H1 (cell line): ENCODE measurements at regions not wholly inside any gene's neighbourhood (a gene's known extent, or its start where the extent isn't known, plus 50 kb on each side); places are given as distances from the start of the nearest gene placed in this dataset.

ENCODE experiments used
- CTCF ChIA-PET: fragments of 300-600 bp; sonication (Branson Sonifier 250); formaldehyde crosslinking; loops from one replicate; lab custom pipeline; 2021; ENCODE audit not compliant: partially characterized antibody; lab: Charles Lee
- POLR2A ChIA-PET: fragments of 300-600 bp; sonication (Branson Sonifier 250); formaldehyde crosslinking; loops from one replicate; lab custom pipeline; 2021; ENCODE audit warnings: inconsistent platforms; ENCODE audit not compliant: partially characterized antibody; lab: Charles Lee
- DNase-seq, 2 experiments: peaks; one replicate each; pipeline versions ENCODE4 v3.0.0 to v3.0.0-alpha.2; 2010 to 2022; ENCODE audit warnings: low spot score in 2 of 2, low read depth in 1 of 2, mixed read lengths in 1 of 2
- FAIRE-seq: peaks from 2 replicates; lab custom pipeline; 2011; peaks lifted over from hg19 to GRCh38; lab: Jason Lieb, UNC
- H2AFZ ChIP-seq: 2 replicates; pipeline ENCODE4 v1.8.1; 2012; ENCODE audit warnings: low read length, inconsistent platforms
- H2AK5ac ChIP-seq: 2 replicates; pipeline ENCODE4 v1.6.1; 2013; ENCODE audit warnings: low read depth, low read length
- H2BK120ac ChIP-seq: replicated peaks from 2 replicates; pipeline ENCODE3; 2013; ENCODE audit warnings: low read depth, low read length, inconsistent platforms
- H2BK12ac ChIP-seq: 2 replicates; pipeline ENCODE4 v1.6.1; 2013; ENCODE audit warnings: low read depth, low read length
- H2BK15ac ChIP-seq: 2 replicates; pipeline ENCODE4 v1.6.1; 2013; ENCODE audit warnings: low read length
- H2BK20ac ChIP-seq: 2 replicates; pipeline ENCODE4 v1.6.1; 2013; ENCODE audit warnings: low read length
- H2BK5ac ChIP-seq: 2 replicates; pipeline ENCODE4 v1.6.1; 2013; ENCODE audit warnings: low read depth, low read length
- H3K14ac ChIP-seq: 2 replicates; pipeline ENCODE4 v1.6.1; 2013; ENCODE audit warnings: inconsistent platforms; ENCODE audit not compliant: insufficient read length
- H3K18ac ChIP-seq: 2 replicates; pipeline ENCODE4 v1.6.1; 2013; ENCODE audit warnings: low read length; ENCODE audit errors: extremely low read depth
- H3K23ac ChIP-seq: 2 replicates; pipeline ENCODE4 v1.6.1; 2013; ENCODE audit warnings: inconsistent platforms; ENCODE audit not compliant: insufficient read length
- H3K23me2 ChIP-seq: 2 replicates; pipeline ENCODE4 v1.6.1; 2013; ENCODE audit warnings: low read depth, low read length
- H3K27ac ChIP-seq: 2 replicates; pipeline ENCODE4 v1.6.1; 2011; ENCODE audit warnings: low read depth, low read length, inconsistent platforms
- H3K27me3 ChIP-seq, 4 experiments: replicated peaks in 1 of 4; 1 replicate in 1 of 4; 2 replicates in 3 of 4; pipeline versions ENCODE4 v1.6.1 to v1.8.1; 2011 to 2013; ENCODE audit warnings: low read length in 3 of 4, mild to moderate bottlenecking in 3 of 4, inconsistent platforms in 2 of 4, mixed read lengths in 2 of 4, moderate library complexity in 1 of 4; ENCODE audit not compliant: control insufficient read depth in 3 of 4, insufficient read depth in 3 of 4; ENCODE audit errors: extremely low read depth in 1 of 4
- H3K36me3 ChIP-seq, 4 experiments: 2 replicates each; pipeline versions ENCODE4 v1.6.1 to v1.8.1; 2011 to 2013; ENCODE audit warnings: mild to moderate bottlenecking in 4 of 4, low read length in 3 of 4, moderate library complexity in 2 of 4, control low read depth in 1 of 4, inconsistent platforms in 1 of 4; ENCODE audit not compliant: insufficient read depth in 4 of 4, control insufficient read depth in 2 of 4
- H3K4ac ChIP-seq: replicated peaks from 2 replicates; pipeline ENCODE3; 2013; ENCODE audit warnings: low read length, low read depth, mixed read lengths, inconsistent platforms; ENCODE audit not compliant: insufficient read length
- H3K4me1 ChIP-seq, 4 experiments: replicated peaks in 1 of 4; 1 replicate in 1 of 4; 2 replicates in 3 of 4; pipeline versions ENCODE4 v1.6.1 to v1.8.1; 2011 to 2013; ENCODE audit warnings: low read length in 3 of 4, inconsistent platforms in 2 of 4, mixed read lengths in 1 of 4; ENCODE audit not compliant: insufficient read depth in 4 of 4, control insufficient read depth in 3 of 4
- H3K4me2 ChIP-seq, 2 experiments: 2 replicates each; pipeline versions ENCODE4 v1.6.1 to v1.8.1; 2011 to 2013; ENCODE audit warnings: low read depth in 2 of 2, low read length in 2 of 2, control low read depth in 1 of 2, inconsistent platforms in 1 of 2, mild to moderate bottlenecking in 1 of 2; ENCODE audit not compliant: insufficient read depth in 1 of 2
- H3K4me3 ChIP-seq, 4 experiments: fragments of 200-600, 300-600 bp in 1 of 4; sonication (generic), shearing (Covaris generic), sonication (Bioruptor Twin) in 1 of 4; 2 replicates each; pipeline versions ENCODE4 v1.5.1 to v1.8.1; 2011 to 2016; ENCODE audit warnings: low read length in 4 of 4, low read depth in 3 of 4, control low read depth in 2 of 4, inconsistent platforms in 2 of 4, mild to moderate bottlenecking in 2 of 4, mixed read lengths in 1 of 4, moderate library complexity in 1 of 4; ENCODE audit not compliant: insufficient read depth in 2 of 4; ENCODE audit errors: extremely low read depth in 1 of 4
- H3K56ac ChIP-seq: replicated peaks from 2 replicates; pipeline ENCODE3; 2013; ENCODE audit warnings: low read depth, mild to moderate bottlenecking, mixed read lengths, low read length, inconsistent platforms; ENCODE audit not compliant: insufficient read length
- H3K79me1 ChIP-seq: 2 replicates; pipeline ENCODE4 v1.6.1; 2013; ENCODE audit warnings: low read depth, low read length, control low read depth
- H3K79me2 ChIP-seq, 2 experiments: 2 replicates each; pipeline versions ENCODE4 v1.6.1 to v1.8.1; 2012 to 2013; ENCODE audit warnings: low read length in 2 of 2, mild to moderate bottlenecking in 2 of 2, inconsistent platforms in 1 of 2; ENCODE audit not compliant: insufficient read depth in 2 of 2, control insufficient read depth in 1 of 2
- H3K9ac ChIP-seq, 4 experiments: replicated peaks in 1 of 4; 1 replicate in 1 of 4; 2 replicates in 3 of 4; pipeline versions ENCODE4 v1.6.1 to v1.8.1; 2011 to 2013; ENCODE audit warnings: low read depth in 3 of 4, low read length in 3 of 4, control low read depth in 2 of 4, mild to moderate bottlenecking in 2 of 4, moderate library complexity in 2 of 4, inconsistent platforms in 1 of 4; ENCODE audit errors: extremely low read depth in 1 of 4
- H3K9me3 ChIP-seq, 2 experiments: 2 replicates each; pipeline versions ENCODE4 v1.6.1 to v1.8.1; 2012 to 2013; ENCODE audit warnings: mild to moderate bottlenecking in 2 of 2, moderate library complexity in 2 of 2, control low read depth in 1 of 2, inconsistent platforms in 1 of 2, low read depth in 1 of 2, low read length in 1 of 2, mixed read lengths in 1 of 2; ENCODE audit not compliant: insufficient read depth in 2 of 2
- H4K20me1 ChIP-seq, 2 experiments: replicated peaks in 1 of 2; 2 replicates each; pipeline versions ENCODE3 to v1.8.1; 2011 to 2013; ENCODE audit warnings: inconsistent platforms in 2 of 2, low read length in 2 of 2, mild to moderate bottlenecking in 1 of 2; ENCODE audit not compliant: insufficient read depth in 2 of 2, control insufficient read depth in 1 of 2
- H4K5ac ChIP-seq: 2 replicates; pipeline ENCODE4 v1.6.1; 2013; ENCODE audit warnings: low read length, low read depth, mixed read lengths, inconsistent platforms; ENCODE audit not compliant: insufficient read length
- H4K8ac ChIP-seq: 2 replicates; pipeline ENCODE4 v1.8.0; 2013; ENCODE audit warnings: mild to moderate bottlenecking, moderate library complexity, low read length, inconsistent platforms; ENCODE audit not compliant: insufficient read depth; ENCODE audit errors: extremely low read depth
- H4K91ac ChIP-seq: replicated peaks from 2 replicates; pipeline ENCODE3; 2013; ENCODE audit warnings: low read length, mixed read lengths, inconsistent platforms; ENCODE audit not compliant: insufficient read length
- ASH2L ChIP-seq: fragments of 200-600, 300-600 bp; sonication (generic); IDR thresholded peaks from one replicate; pipeline ENCODE4 v1.7.1; 2017; ENCODE audit warnings: low read length
- BACH1 ChIP-seq: IDR thresholded peaks from 2 replicates; pipeline ENCODE4 v1.6.1; 2012; ENCODE audit warnings: low read length, improper control_type of control experiment
- BCL11A ChIP-seq, 2 experiments: IDR thresholded peaks; one replicate each; pipeline ENCODE4 v1.6.1; 2011; ENCODE audit warnings: low read depth in 2 of 2, low read length in 2 of 2, mild to moderate bottlenecking in 2 of 2
- CBX5 ChIP-seq: fragments of 300-800, 300-1000 bp; sonication (generic); IDR thresholded peaks from 2 replicates; pipeline ENCODE4 v1.7.1; 2016; ENCODE audit warnings: antibody characterized with exemption, low read length, low read depth
- CBX8 ChIP-seq: fragments of 300-800, 300-1000 bp; sonication (generic); IDR thresholded peaks from 2 replicates; pipeline ENCODE4 v1.7.1; 2016; ENCODE audit warnings: low read depth, low read length, borderline replicate concordance
- EP300 ChIP-seq, 2 experiments: IDR thresholded peaks; 1 replicate in 1 of 2; 2 replicates in 1 of 2; pipeline ENCODE4 v1.6.1; 2011 to 2012; ENCODE audit warnings: low read depth in 2 of 2, low read length in 2 of 2, mild to moderate bottlenecking in 2 of 2, borderline replicate concordance in 1 of 2, inconsistent platforms in 1 of 2, moderate library complexity in 1 of 2
- KDM1A ChIP-seq: fragments of 200-600, 300-600 bp; sonication (generic); IDR thresholded peaks from 2 replicates; pipeline ENCODE4 v1.7.1; 2016; ENCODE audit warnings: mild to moderate bottlenecking, low read length, borderline replicate concordance
- KDM4A ChIP-seq: IDR thresholded peaks from one replicate; pipeline ENCODE4 v1.7.1; 2012; ENCODE audit warnings: low read depth, mild to moderate bottlenecking, moderate library complexity, low read length, inconsistent platforms; ENCODE audit not compliant: severe bottlenecking
- POLR2AphosphoS5 ChIP-seq: IDR thresholded peaks from 2 replicates; pipeline ENCODE4 v1.6.1; 2011; ENCODE audit warnings: low read depth, low read length
- SAP30 ChIP-seq: fragments of 300-600 bp; sonication (generic); IDR thresholded peaks from 2 replicates; pipeline ENCODE4 v1.7.1; 2012; ENCODE audit warnings: low read length, moderate library complexity, mild to moderate bottlenecking, inconsistent platforms; ENCODE audit not compliant: insufficient read depth, insufficient replicate concordance
- SIRT6 ChIP-seq: IDR thresholded peaks from one replicate; pipeline ENCODE4 v1.7.1; 2012; ENCODE audit warnings: low read length, inconsistent platforms
- SIX5 ChIP-seq: IDR thresholded peaks from 2 replicates; pipeline ENCODE4 v1.6.1; 2011; ENCODE audit warnings: mild to moderate bottlenecking, low read depth, low read length
- SP1 ChIP-seq: IDR thresholded peaks from 2 replicates; pipeline ENCODE4 v1.6.1; 2011; ENCODE audit warnings: low read depth, low read length
- SP2 ChIP-seq: IDR thresholded peaks from 2 replicates; pipeline ENCODE4 v1.6.1; 2012; ENCODE audit warnings: mild to moderate bottlenecking, low read length, inconsistent platforms
- TAF1 ChIP-seq: IDR thresholded peaks from 2 replicates; pipeline ENCODE4 v1.6.1; 2011; ENCODE audit warnings: mild to moderate bottlenecking, low read depth, low read length
- WGBS, 2 experiments: shearing (Covaris generic) in 1 of 2; methylation state at CpG; one replicate each; pipeline versions ENCODE4 v1.1.6 to v1.1.7; 2013 to 2015; ENCODE audit warnings: low lambda C conversion rate in 2 of 2, mixed read lengths in 2 of 2, inconsistent platforms in 1 of 2, low coverage in 1 of 2, missing lambda C conversion rate in 1 of 2; ENCODE audit not compliant: insufficient replicate concordance in 2 of 2, insufficient coverage in 1 of 2, insufficient read length in 1 of 2; ENCODE audit errors: extremely low coverage in 1 of 2, missing lambda C conversion rate in 1 of 2; 5-methylcytosine and 5-hydroxymethylcytosine counted together

DNA sequence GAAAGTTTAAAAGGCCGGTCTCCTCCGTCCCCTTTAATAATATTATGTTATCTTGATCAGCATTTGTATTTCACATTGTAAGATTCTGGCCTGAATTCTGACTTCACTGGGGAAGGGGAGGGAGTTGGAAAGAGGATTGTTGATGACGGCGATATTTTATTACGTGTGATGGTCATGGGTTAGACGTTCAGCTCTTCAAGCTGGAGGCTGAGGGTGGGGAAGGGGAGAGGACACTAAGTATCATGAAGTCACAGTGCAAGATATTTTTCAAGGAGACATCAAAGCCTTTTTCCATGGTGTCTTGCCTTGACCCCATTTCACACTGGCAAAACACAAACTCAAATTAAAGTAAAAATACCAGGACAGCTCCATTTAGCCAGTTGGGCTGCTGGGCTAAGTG, 126.7 kb downstream of the WDR11 start:
- no peaks in the 10 kb centered on the region for H3K79me2 ChIP-seq
- no peaks in the 10 kb centered on the region for H4K20me1 ChIP-seq
- FAIRE-seq (no peak), DNase-seq (no peak)
- H3K9me3 ChIP-seq, result peaks cover 6 to 15% of the 10 kb centered on the region in 2 experiments; a peak in 2 of 4 replicates
- H3K27ac ChIP-seq, result no peak overlapping the region
- H3K79me1 ChIP-seq, result no peaks in the 10 kb centered on the region
- WGBS, 2 experiments, result 85% methylated on average over 6 of the region's 6 CpGs; no CpG with 5 or more reads in 1 of the 2 experiments
- no peak overlapping the region for H2AFZ ChIP-seq
- no peaks in the 10 kb centered on the region for H3K36me3 ChIP-seq
- H3K18ac ChIP-seq, result no peak overlapping the region
- no peak overlapping the region for H4K8ac ChIP-seq
- H3K4me1 ChIP-seq, result peaks cover 15 to 27% (median 19%) of the 10 kb centered on the region in 4 experiments
- H2BK12ac ChIP-seq, result no peak overlapping the region
- H2AK5ac ChIP-seq, result no peak overlapping the region
- no peak overlapping the region for H4K5ac ChIP-seq
- no peak overlapping the region for H4K91ac ChIP-seq
- H3K4me2 ChIP-seq, result no peak overlapping the region
- no peak overlapping the region for H2BK20ac ChIP-seq
- no peak overlapping the region for H3K4me3 ChIP-seq
- H3K4ac ChIP-seq, result no peak overlapping the region
- H3K56ac ChIP-seq, result no peak overlapping the region
- CTCF ChIA-PET, result interaction anchor here (0.6 to 1.4 kb wide), 2 partner anchors 35 to 1073 kb away, joined by 3 to 5 read pairs; no protein-coding TSS in a partner anchor
- H3K14ac ChIP-seq, result no peak overlapping the region
- no peak overlapping the region for H3K23ac ChIP-seq
- H2BK120ac ChIP-seq, result no peak overlapping the region
- peaks cover 5% of the 10 kb centered on the region for H3K23me2 ChIP-seq
- H3K27me3 ChIP-seq, result peaks cover 2 to 21% (median 20%) of the 10 kb centered on the region in 4 experiments
- POLR2A ChIA-PET, result no interaction called here
- H2BK15ac ChIP-seq, result no peak overlapping the region
- TF ChIP-seq SIX5, result no peak
- no peak for TF ChIP-seq CBX8
- TF ChIP-seq POLR2AphosphoS5, result no peak
- TF ChIP-seq ASH2L, result no peak
- no peak for TF ChIP-seq TAF1
- no peak for TF ChIP-seq KDM1A
- no peak for TF ChIP-seq KDM4A
- no peak for TF ChIP-seq SP1
- no peak for TF ChIP-seq CBX5
- no peak for TF ChIP-seq BACH1
- no peak for TF ChIP-seq SP2
- TF ChIP-seq EP300 (IDR thresholded peaks at IDR 0.05; ENCODE audit: borderline replicate concordance in 1 of 2, low read depth in 2 of 2, low read length in 2 of 2), result no peak
- no peak for TF ChIP-seq SIRT6
- TF ChIP-seq SAP30, result no peak
- no peak for TF ChIP-seq BCL11A (IDR thresholded peaks at IDR 0.05; ENCODE audit: low read depth in 2 of 2, low read length in 2 of 2)
- TF ChIP-seq, all 59 proteins: peak for 0
- Histone ChIP-seq H3K9ac (no peak overlapping the region), H2BK5ac (no peak overlapping the region)
